T47D (cell line): ENCODE measurements at regions not wholly inside any gene's neighbourhood (a gene's known extent, or its start where the extent isn't known, plus 50 kb on each side); places are given as distances from the start of the nearest gene placed in this dataset.
"Not testable (repeated sequence)": the region's sequence is repeated elsewhere in the genome, so short reads cannot be mapped to it uniquely, and the experiment has no call there.

Experiments used
- DNase-seq, 2 experiments: peaks; one replicate each; pipeline versions ENCODE4 v3.0.0 to v3.0.0-alpha.2; 2011 to 2012; ENCODE audit warnings: low read depth in 1 of 2, low spot score in 1 of 2
- JUND ChIP-seq: IDR thresholded peaks from 2 replicates; pipeline ENCODE4 v1.6.1; 2012; ENCODE audit warnings: low read depth
- in situ Hi-C: cut with HindIII; loops from 2 replicates; pipeline ENCODE4 v1.10.0; 2016; ENCODE audit warnings: low sequenced_read_pairs, low pct_unique_long_range_greater_than_20kb

- TF ChIP-seq JUND: no peak
- DNase-seq: no peak
- in situ Hi-C loops: no loop called here
Observed at GRCh38 chr19:23505738-23506137, 110.5 kb upstream of the ZNF91 start.

- peak in 1 of 2 experiments; percentile 27 for DNase-seq
- in situ Hi-C loops: no loop called here
- no peak for TF ChIP-seq JUND
Observed at GRCh38 chr19:23482829-23483228, 87.6 kb upstream of the ZNF91 start.

- TF ChIP-seq JUND: no peak
- in situ Hi-C loops: no loop called here
- DNase-seq: peak in 1 of 2 experiments; percentile 89
Observed at GRCh38 chr19:23481043-23481442, 85.8 kb upstream of the ZNF91 start.

GRCh38 chr19:23475477-23475876, 80.2 kb upstream of the ZNF91 start:
- DNase-seq: no peak
- in situ Hi-C loops: no loop called here
- no peak for TF ChIP-seq JUND

- in situ Hi-C loops: no loop called here
- no peak for TF ChIP-seq JUND
- DNase-seq: no peak
Observed at GRCh38 chr19:23474761-23475160, 79.5 kb upstream of the ZNF91 start.

- no peak for TF ChIP-seq JUND
- DNase-seq: no peak
- in situ Hi-C loops: no loop called here
Observed at GRCh38 chr19:23474172-23474571, 78.9 kb upstream of the ZNF91 start.

- no peak for DNase-seq
- in situ Hi-C loops: no loop called here
- TF ChIP-seq JUND: no peak
Observed at GRCh38 chr19:23470873-23471545, 75.7 kb upstream of the ZNF91 start.

- in situ Hi-C loops, DNase-seq: not testable (repeated sequence)
Observed at GRCh38 chr19:23464349-23464748, 69.1 kb upstream of the ZNF91 start.

GRCh38 chr19:23461120-23461519, 65.8 kb upstream of the ZNF91 start:
- in situ Hi-C loops: no loop called here
- no peak for TF ChIP-seq JUND
- DNase-seq: no peak

GRCh38 chr19:23460656-23461055, 65.4 kb upstream of the ZNF91 start:
- DNase-seq: no peak
- in situ Hi-C loops: no loop called here
- no peak for TF ChIP-seq JUND
